Left ventricle myocardium inferior (tissue), 1 donor: ENCODE measurements at regions not wholly inside any gene's neighbourhood (a gene's known extent, or its start where the extent isn't known, plus 50 kb on each side); places are given as distances from the start of the nearest gene placed in this dataset.

Experiments
- DNase-seq: peaks from one replicate; pipeline ENCODE4 v3.0.0-alpha.2; 2020
- H3K27ac ChIP-seq: fragments of 200-600 bp; replicated peaks from 2 replicates; pipeline ENCODE4 v1.8.0; 2021
- H3K27me3 ChIP-seq: fragments of 200-600 bp; 2 replicates; pipeline ENCODE4 v1.8.0; 2021; ENCODE audit warnings: low read depth
- H3K36me3 ChIP-seq: fragments of 200-600 bp; 2 replicates; pipeline ENCODE4 v1.8.0; 2021
- H3K4me1 ChIP-seq: fragments of 200-600 bp; 2 replicates; pipeline ENCODE4 v1.8.0; 2021
- H3K4me3 ChIP-seq: fragments of 200-600 bp; 2 replicates; pipeline ENCODE4 v1.8.0; 2021; ENCODE audit warnings: mild to moderate bottlenecking, moderate library complexity
- H3K9me3 ChIP-seq: fragments of 200-600 bp; replicated peaks from 2 replicates; pipeline ENCODE4 v1.8.0; 2021
- CTCF ChIP-seq: fragments of 200-600 bp; IDR thresholded peaks from 2 replicates; pipeline ENCODE4 v1.8.0; 2021; ENCODE audit warnings: antibody characterized with exemption, mild to moderate bottlenecking, borderline replicate concordance
- intact Hi-C: fragments of 100-400 bp; cut with micrococcal nuclease; formaldehyde crosslinking; loops from one replicate; pipeline ENCODE4 v1.11.0; 2022
- donor health status: DM: no; HTN: yes; CAD: no; lungs with severe emphysema.

- peaks cover 5% of the 10 kb centered on the region for H3K9me3 ChIP-seq
- no peaks in the 10 kb centered on the region for H3K36me3 ChIP-seq
- no peak overlapping the region for H3K27ac ChIP-seq
- intact Hi-C loops: no loop called here
- no peak for TF ChIP-seq CTCF
- DNase-seq: no peak
- peaks cover 6% of the 10 kb centered on the region for H3K27me3 ChIP-seq
- H3K4me3 ChIP-seq: no peak overlapping the region
- no peaks in the 10 kb centered on the region for H3K4me1 ChIP-seq
Observed at GRCh38 chr4:189443341-189443740, 497.3 kb upstream of the FRG1 start.

DNA sequence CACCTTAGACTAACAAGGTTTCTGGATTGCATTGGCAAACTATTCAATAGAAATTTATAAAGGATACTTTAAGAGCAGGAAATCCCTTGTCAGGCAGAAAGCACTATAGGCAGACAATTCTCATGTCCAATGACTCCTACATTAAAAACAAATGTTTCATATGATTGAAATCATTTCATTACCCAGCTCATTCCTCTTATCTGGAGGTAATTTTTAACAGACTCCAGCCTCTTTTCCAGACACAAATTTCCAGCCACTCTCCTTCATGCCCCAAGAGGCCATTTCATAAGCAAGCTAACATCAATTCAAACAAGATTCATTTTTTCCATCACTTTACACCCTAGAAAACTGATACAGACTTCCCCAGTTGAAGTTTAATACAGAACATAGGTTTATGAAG lies 495.1 kb upstream of the FRG1 start:
- Histone ChIP-seq H3K27ac (no peak overlapping the region), H3K4me1 (no peaks in the 10 kb centered on the region), H3K9me3 (peaks cover 16% of the 10 kb centered on the region), H3K4me3 (no peak overlapping the region), H3K36me3 (no peaks in the 10 kb centered on the region), H3K27me3 (peaks cover 6% of the 10 kb centered on the region)
- no peak for DNase-seq
- no peak for TF ChIP-seq CTCF
- intact Hi-C loops: no loop called here

DNA sequence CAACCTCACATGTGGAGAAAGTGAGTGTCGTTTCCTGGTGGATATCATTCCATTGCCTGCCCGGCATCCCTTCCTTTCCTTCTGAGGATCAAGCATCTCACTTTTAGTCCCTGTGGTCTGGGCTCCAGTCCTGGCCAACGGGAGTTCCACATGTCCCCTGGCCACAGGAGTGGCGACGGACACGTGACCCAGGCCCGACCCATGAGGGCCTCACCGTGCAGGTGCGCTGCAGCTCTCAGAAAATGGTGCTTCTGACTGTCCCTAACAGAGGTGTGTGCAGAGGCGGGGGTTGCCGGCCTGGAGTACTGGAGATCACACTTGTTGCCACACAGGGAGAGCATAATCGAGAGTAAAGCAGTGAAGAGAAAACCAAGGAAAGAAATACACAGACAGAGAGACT lies 476.9 kb upstream of the FRG1 start:
- intact Hi-C loops: no loop called here
- no peak overlapping the region for H3K4me3 ChIP-seq
- no peaks in the 10 kb centered on the region for H3K27me3 ChIP-seq
- H3K9me3 ChIP-seq: no peaks in the 10 kb centered on the region
- no peak for DNase-seq
- H3K4me1 ChIP-seq: no peaks in the 10 kb centered on the region
- H3K36me3 ChIP-seq: no peaks in the 10 kb centered on the region
- TF ChIP-seq CTCF: no peak
- no peak overlapping the region for H3K27ac ChIP-seq

DNA sequence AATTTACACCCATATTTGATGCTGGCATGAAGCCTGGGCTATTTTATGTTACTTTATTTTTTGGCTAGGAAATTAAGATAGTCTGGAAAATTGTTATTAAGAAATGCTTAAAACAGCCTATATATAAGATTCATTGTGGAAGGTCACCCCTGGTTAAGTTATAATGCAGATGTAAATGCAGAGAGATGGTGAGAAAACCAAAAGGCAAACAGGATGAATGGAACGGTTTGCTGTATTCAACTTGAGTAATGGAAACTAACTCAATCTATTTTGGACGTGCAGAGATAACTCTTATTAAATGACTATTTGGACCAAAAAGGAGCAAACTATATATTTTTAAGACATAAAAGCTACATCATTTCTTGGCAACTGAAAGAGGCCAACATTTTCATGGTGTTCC lies 446.3 kb upstream of the FRG1 start:
- Histone ChIP-seq H3K9me3 (no peaks in the 10 kb centered on the region), H3K4me1 (no peaks in the 10 kb centered on the region), H3K36me3 (no peaks in the 10 kb centered on the region), H3K4me3 (no peak overlapping the region), H3K27me3 (peaks cover 30% of the 10 kb centered on the region), H3K27ac (no peak overlapping the region)
- no peak for DNase-seq
- intact Hi-C loops: no loop called here
- no peak for TF ChIP-seq CTCF

GRCh38 chr4:189497516-189497915 lies 443.2 kb upstream of the FRG1 start:
- H3K4me3 ChIP-seq: no peak overlapping the region
- no peaks in the 10 kb centered on the region for H3K36me3 ChIP-seq
- TF ChIP-seq CTCF: no peak
- H3K27me3 ChIP-seq: peaks cover 37% of the 10 kb centered on the region
- H3K4me1 ChIP-seq: no peaks in the 10 kb centered on the region
- no peak overlapping the region for H3K27ac ChIP-seq
- no peaks in the 10 kb centered on the region for H3K9me3 ChIP-seq
- intact Hi-C loops: no loop called here
- no peak for DNase-seq

GRCh38 chr4:189497996-189498395 lies 442.7 kb upstream of the FRG1 start:
- no peak for TF ChIP-seq CTCF
- DNase-seq: no peak
- no peak overlapping the region for H3K4me3 ChIP-seq
- H3K27ac ChIP-seq: no peak overlapping the region
- H3K4me1 ChIP-seq: no peaks in the 10 kb centered on the region
- H3K27me3 ChIP-seq: peaks cover 37% of the 10 kb centered on the region
- no peaks in the 10 kb centered on the region for H3K9me3 ChIP-seq
- intact Hi-C loops: no loop called here
- no peaks in the 10 kb centered on the region for H3K36me3 ChIP-seq
